Stimulated activated naive CD4-positive, alpha-beta T cell treated with Interleukin-2 at 50 U/mL for 16 hours (primary cell): ENCODE measurements at regions not wholly inside any gene's neighbourhood (a gene's known extent, or its start where the extent isn't known, plus 50 kb on each side); places are given as distances from the start of the nearest gene placed in this dataset.
A peak's percentile ranks its signal among the peaks of the same experiment; 100 is the strongest.
"Not testable (repeated sequence)": the region's sequence is repeated elsewhere in the genome, so short reads cannot be mapped to it uniquely, and the experiment has no call there.

Experiments
- DNase-seq: peaks from one replicate; lab custom pipeline; 2025; lab: John Stamatoyannopoulos, UW

DNA sequence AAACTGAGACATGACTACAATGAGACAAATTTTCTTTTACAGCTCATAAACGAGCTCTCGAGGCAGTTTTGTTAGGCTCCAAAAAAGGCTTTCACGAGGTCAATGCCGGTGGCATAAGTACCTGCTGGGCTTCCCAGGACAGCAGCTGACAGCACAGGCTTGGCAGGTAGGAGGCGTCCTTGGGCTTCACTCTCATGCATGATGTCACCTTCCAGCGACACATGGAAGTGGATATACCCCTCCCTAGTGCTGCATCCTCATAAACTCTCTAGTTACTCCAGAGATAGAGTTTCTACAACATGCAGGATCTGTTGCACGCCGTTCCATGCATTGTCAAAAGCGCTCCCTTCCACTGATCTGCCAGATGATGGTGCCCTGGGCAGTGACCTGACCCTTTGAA lies 112.5 kb upstream of the PAXBP1 start:
- DNase-seq, result no peak

DNA sequence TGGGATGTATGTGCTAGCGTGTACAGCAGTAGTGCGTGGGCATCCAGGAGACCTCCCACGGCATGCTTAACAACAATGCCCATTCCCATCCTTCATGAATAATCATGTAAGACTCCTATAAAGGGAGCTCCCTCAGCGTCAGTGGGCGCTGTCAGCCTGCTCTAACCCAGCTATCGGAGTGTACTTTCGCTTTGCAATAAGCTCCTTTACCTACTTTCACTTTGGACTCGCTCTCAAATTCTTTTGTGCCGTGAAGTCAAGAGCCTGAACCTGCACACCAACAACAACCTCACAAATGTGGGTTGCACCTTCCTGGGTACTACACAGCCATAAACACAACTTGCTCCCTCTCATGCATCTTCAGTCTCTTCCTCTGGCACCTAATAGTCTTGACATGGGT lies 114.8 kb upstream of the PAXBP1 start:
- DNase-seq, result peak; percentile 27

DNA sequence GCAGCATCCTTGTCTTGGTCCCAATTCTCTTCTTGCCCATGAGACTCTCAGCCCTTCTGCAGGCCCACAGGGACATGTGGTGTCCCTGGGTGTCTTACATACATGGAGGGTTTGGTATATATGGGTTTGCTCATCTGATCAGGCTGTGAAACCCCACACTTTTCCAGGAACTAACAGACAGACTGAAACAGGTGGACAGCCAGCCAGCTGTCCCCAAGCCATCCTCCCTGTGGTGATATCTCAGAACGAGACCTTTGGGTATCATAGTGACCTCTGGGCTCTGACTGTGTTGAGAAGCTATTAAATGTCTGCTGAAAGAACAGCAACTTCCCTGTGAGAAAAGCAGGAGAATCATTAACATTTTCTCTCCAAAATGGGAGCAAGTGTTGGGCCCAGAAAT lies 115.5 kb upstream of the PAXBP1 start:
- no peak for DNase-seq

DNA sequence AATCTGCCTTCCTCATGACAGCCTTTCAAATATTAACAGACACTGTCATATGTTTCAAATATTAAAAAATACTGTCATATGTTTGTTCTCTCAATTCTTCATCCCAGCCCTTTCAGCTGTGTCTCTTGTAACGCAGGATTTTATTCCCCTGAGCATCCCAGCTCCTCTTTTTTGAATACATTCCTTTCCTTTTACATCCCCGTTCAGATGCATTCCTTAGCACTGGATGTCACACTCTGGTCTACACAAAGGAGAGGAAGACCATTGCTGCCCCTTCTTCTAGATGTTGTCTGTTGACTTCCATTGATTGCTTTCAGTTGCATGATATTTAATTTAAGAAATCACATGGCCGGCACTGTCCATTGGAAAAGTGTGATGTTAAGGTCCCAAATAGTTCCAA lies 117.4 kb upstream of the PAXBP1 start:
- DNase-seq, result no peak

DNA sequence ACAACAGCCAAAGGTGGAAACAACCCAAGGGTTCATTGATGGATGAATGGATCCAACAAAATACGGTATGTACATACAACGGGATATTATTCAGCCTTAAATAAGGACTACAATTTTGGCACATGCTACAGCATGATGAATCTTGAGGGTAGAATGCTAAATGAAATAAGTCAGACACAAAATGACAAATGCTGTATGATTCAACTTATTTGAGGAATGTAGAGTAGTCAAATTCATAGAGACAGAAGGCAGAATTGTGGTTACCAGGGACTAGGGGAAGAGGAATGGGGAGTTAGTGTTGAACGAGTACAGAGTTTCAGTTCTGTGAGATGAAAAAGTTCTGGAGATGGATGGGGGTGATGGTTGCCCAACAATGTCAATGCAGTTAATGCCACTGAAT lies 118.0 kb upstream of the PAXBP1 start:
- no peak for DNase-seq

DNA sequence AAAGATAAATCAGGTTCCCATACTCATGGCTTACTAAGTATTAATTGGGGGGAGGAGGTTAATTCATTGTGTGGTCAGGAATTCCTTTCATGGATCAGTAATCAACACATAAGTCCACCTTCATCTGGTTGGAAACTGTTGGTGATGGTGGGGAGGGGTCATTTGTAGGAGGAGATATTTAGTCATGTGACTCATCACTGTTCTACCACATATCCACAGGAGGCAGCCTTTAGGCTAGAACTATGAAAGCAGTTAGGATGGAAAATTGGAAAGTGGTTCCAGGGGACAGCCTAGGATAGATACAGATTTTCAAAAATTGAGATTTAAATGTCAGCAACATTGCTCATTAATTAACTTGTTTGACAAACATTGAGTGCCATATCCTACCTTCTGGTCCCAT lies 122.8 kb upstream of the PAXBP1 start:
- DNase-seq, result no peak

DNA sequence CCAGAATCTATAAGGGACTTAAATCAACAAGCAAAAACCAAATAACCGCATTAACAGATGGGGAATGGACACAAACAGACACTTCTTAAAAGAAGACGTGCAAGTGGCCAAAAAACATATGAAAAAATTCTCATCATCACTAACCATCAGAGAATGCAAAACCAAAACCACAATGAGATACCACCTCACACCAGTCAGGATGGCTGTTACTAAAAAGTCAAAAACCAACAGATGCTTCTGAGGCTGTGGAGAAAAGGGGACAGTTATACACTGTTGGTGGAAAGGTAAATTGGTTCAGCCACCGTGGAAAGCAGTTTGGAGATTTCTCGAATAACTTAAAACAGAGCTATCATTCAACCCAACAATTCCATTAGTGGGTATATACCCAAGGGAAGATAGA lies 124.9 kb upstream of the OLIG2 start:
- DNase-seq, result no peak

DNA sequence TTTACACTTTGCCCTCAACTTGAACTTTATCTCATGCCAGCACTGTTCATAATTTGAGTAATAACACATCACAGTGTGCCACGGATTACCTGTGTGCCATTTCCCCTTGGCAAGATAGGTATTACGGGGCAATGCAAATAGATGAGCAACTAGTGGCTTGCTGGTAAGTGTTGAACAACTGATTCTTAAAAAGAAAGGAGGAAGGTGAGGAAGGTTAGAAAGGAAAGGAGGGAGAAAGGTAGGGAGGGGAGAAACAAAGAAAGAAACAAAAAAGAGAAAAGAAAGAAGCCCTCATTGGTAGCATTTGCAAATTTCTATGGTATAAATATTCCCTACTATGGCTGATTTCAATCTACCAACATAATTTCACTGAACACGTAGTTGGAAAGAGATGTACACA lies 118.2 kb upstream of the OLIG2 start:
- no peak for DNase-seq

DNA sequence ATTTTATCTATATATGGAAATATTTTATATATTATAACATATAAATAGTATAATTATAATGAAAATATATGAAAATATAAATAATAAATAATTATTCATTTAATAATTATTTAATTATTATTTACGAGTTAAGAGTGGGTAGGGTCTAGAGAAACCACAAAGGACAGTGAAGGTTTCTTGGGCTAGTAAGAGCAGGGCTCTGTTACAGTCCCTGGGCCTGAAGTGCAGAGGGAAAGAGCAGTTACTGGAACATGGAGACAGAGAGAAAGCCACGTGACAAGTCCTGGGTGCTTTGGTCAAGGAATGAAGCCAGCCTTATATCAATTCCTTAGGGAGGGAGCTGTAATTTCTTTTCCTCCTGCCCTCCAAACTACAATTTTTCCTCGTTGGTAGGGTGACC lies 117.2 kb upstream of the OLIG2 start:
- DNase-seq, result no peak

DNA sequence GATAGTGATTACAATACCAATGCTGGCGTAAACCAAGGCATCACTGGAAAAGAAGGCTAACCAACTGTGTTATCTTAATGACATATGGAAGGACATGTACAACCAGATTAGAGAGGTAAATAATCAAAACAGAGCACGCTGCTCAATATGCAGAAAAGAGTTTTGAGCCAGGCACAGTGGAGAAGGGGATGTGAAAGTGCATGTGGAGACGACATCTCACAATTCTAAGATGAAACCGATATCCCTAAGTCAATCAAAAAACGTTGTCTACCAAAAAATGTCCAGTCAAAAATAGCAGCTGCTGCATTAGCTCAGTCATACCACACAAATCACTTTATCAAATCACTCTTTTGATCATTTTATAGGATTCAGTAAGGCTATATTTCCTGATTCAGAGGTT lies 116.3 kb upstream of the OLIG2 start:
- no peak for DNase-seq

DNA sequence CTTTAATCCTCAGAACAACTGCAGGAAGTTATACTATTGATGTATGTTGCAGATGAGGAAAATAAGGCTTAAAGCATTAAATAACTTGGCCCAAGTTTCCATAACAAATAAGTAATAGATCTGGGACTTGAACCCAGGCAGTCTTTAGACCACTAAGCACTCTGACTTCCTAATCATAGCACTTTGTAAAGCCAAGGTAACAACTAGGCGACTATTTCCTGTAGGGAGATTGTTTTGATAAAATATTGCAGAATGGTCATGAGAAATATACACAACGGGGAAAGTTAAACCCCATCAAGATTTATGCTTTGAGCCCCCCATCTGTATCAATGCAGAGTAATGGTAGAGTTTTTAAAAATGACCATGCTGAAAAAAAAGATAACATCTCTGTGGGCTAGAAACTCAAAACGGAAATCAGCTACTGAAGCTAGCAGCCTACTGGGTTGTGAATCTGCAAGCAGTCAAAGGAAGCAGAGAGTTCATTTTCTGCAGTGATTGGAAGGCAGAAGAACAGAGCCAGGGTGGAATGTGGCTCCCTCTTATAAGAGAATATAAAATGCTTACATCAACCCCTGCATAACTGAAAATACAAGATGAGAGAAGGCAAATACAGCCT lies 111.2 kb upstream of the OLIG2 start:
- DNase-seq, result no peak

DNA sequence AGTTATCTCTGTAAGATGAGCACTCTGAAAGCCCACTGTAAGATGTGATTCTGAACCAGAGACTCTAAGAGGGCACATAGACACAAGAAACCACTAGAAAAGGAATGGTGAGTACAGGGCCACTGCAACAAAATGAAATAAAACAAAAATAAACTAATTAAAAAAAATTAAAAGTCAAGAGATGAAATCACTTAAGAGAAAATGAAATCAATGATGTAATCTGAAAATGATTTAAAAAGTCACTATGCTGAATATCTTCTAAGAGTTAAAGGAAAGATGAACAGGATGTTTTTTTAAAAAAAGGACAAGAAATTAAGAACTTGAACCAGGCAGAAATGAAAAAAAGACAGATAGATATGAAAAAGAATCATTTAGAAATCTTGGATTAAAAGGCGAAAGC lies 110.6 kb upstream of the OLIG2 start:
- DNase-seq, result no peak

DNA sequence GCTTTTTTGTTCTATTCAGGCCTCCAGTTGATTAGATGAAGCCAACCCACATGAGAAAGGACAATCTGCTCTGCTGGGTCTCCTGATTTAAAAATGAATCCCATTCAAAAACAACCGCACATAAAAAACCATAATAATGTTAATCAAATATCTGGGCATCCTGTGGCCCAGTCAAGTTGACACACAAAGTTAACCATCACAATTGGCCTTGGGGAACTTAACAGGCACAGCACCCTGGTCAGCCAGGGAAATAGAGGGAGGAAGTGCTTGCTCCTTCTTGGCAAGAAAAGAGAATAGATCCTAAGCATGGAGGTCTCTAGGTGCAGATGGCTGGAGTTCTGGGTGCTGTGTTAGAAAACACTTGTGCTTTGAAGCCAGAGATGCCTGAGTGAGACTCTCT lies 109.6 kb upstream of the OLIG2 start:
- no peak for DNase-seq

DNA sequence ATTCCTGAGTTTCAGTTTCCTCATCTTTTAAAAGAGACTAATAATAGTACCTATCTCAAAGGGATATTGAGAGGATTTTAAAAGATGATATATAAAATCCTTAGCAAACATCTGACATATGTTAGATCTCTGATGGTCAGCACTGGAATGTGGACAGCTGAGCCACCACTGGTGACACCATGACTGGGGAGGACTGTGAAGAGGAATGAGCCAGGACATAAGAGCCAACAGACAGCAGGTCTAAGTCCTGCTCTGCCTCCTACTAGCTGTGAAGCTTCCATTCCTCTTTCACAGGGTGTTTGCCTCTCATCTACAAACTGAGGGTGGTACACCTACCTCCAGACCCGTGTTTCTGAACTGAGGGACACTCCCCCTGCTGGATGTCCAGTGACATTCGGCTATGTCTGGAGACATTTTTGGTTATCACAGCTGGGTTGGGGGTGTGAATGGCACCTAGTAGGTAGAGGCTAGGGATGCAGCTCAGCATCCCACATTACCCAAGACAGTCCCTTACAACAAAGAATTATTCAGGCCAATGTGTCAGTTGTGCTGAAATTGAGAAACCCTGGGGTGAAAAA lies 109.1 kb upstream of the OLIG2 start:
- DNase-seq, result no peak

DNA sequence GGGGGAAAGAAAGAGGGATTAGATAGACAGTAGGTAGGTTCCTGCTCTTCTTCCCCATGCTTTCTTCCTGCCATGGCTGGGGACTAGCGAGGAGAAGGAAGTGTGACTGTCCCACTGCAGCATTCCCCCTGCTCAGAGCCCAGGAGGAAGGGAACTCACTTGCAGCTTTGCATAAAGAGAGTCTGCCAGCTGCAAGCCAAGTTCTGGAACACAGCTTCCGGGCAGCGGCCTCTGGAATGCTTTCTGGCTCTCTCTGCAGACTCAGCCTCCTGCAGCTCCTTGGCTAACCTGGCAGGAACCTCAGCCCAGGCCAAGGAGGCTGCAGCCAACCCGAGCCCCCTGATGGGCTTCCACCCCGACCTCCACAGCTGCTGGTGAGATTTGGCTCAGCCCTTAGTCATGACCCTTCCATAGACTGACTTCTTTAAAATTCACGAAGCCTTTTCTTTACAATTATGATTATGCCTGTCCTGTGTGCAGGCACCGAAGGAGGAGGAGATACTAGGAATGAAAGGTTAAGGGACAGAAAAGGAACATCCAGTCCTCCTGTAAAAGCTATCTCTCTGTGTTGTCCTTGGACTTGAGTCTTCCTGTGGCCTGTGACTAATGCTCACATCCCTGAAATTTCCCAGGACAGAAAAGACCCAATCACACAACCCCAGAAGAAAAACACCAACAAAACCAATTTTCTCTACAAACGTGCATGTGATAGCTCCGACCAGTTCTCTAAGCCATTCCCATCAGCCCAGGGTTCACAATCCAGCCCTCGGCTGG lies 108.2 kb upstream of the OLIG2 start:
- DNase-seq, result no peak

DNA sequence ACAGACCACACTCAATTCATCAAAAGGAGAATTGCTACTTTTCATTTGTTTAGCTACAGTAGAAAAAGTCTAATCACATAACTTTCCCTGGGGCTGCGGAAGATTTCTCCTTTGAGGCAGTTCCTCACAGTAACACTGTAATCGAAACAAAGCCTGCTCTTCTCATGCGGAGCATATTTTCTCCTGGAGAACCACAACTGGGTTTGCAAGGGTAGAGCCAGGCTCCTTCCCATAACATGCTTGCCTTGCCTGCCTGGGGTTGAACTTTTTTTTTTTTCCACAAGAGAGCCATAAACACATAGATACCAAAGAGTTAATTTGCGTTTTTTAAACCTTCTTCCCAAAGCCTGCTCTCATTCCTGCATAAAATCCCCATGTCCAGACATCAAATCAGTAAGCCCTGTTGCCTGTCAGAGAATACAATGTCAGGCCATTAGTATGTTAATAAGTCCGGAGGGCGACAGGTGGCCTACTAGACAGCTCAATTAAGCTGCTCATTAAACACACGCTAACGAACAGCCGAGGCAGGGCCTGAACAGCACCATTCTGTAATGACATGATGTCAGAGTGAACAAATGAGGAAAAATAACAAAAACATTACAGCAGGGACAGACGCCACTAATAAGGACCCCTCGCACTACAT lies 107.1 kb upstream of the OLIG2 start:
- no peak for DNase-seq

DNA sequence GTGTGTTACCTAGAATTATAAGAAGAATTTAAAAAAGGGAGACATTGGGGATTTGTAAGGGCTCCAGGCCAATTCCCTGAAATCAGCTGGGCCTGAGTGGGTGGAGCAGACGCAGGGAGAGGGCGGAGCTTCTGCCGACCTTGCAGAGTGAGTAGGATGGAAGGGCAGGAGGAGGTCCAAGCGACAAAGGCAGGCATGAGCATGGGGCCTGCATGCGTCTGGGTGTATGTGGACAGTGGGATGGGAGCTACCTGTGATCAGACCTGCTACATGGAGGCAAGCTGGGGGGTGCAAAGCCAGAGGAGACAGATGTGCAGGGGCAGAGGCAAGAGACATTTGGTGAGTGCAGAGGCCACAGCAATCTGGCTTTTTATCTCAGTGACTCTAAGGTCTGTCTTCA lies 105.3 kb upstream of the OLIG2 start:
- DNase-seq, result no peak

DNA sequence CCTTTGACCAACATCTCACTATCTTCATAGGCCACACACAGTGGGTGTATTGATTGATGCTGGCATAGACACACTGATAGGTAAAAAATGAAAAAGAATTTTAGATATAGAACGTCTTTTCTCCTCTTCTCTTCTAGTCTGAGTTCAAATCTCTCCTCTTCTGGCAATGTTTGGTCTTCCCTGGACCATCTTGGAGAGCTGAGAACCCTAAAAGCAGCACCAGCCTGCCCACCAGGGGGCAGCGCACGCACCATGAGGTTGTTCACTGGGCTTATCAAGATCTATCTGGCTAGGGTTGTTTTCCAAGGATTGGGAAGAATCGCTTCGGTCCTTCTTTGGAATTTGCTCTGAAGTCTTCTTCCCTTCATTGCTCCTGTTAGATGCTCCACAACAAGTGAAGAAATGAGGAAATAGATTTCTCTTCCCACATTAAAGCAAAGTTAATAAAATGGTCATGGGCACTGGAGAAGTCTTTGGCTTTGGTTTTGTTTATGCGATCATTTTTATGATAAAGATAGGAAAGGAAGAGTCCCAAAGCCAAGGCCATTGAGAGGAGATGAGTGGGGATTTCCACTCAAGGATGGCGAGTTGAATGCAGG lies 104.0 kb upstream of the OLIG2 start:
- DNase-seq, result peak; percentile 12

DNA sequence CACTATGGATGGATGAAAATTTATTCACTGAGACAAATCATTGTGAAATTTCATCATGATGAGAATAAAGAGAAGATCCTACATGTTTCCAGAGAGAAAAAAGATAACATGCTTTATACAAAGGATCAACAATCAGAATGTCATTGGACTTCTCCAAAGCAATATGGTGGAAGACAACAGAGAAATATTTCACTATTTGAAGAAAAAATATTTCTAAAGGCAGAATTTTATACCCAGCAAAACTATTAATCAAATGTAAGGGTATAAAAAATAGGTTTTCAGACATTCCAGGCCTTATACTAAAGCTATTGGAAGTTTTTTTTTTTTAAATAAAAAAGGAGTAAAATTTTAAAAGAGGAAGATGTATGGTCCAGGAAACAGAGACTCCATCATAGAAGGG lies 100.6 kb upstream of the OLIG2 start:
- DNase-seq, result no peak

DNA sequence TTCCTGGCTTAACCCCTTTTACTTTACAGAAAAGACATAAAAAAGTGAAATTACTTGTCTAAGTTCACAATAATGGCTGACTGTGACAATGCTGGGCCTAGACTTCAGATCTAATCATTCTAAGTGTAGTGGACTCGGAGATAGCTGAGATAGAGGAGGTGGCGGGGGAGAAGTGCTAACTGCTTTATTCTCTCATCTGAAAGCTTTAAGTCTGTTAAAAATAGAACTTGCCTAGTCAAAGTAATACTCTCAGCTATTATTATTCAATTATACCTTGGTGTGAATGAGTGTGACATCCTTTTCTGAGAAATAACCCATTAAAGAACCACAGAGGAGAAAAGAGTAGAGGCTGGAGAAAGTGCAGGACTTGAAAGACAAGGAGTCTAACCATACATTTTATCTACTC lies 96.1 kb upstream of the OLIG2 start:
- peak; percentile 14 for DNase-seq

DNA sequence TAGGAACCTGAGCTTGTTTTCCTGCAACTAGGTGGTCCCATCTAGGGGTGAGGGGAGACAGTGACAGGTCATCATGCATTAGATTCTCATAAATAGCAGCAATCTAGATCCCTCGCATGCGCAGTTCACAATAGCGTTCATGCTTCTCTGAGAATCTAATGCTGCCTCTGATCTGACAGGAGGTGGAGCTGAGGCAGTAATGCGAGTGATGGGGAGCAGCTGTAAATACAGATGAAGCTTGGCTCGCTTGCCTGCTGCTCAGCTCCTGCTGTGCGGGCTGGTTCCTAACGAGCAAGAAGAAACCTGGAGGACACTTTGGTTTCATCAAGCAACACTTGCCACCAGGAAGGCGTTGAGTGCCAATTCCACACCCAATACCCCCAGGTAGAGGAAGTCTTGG lies 95.1 kb upstream of the OLIG2 start:
- no peak for DNase-seq

DNA sequence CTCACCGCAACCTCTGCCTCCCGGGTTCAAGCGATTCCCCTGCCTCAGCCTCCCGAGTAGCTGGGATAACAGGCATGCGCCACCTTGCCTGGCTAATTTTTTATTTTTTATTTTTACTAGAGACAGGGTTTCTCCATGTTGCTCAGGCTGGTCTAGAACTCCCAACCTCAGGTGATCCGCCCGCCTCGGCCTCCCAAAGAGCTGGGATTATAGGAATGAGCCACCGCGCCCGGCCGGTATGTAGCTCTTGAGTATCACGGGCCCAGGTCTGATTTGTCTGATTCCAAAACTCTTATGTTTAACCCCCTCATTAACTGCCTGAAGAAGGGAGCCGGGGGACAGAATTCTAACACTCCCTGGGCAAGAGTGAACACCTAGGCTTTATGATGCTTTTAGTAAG lies 91.7 kb upstream of the OLIG2 start:
- not testable (repeated sequence) for DNase-seq

DNA sequence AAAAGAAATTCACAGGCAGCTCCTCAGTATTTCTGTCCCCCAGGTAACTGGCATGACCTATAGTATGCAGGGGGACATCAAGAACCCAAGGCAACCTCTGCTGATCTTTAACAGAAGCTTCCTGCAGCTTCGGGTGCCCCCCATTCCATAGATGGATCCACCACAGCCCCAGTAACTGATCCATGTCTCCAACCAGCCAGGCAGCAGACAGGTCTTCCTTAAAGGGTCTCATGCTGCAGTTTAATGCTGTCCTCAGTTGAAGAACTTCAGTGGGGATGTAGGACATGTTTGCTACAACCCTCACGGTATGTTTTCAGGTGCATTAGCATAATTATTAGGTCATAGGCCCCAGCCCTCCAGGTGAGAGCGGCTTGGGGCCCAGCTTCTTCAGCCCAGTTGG lies 90.9 kb upstream of the OLIG2 start:
- no peak for DNase-seq
